GM12873 (cell line): ENCODE measurements at regions not wholly inside any gene's neighbourhood (a gene's known extent, or its start where the extent isn't known, plus 50 kb on each side); places are given as distances from the start of the nearest gene placed in this dataset.

Experiments
- TF ChIP-seq, protein P1 (sequence below): IDR thresholded peaks from 2 replicates; pipeline ENCODE4 v1.5.1; 2012; ENCODE audit warnings: low read depth, mild to moderate bottlenecking, moderate library complexity, low read length, control low read depth; ENCODE audit not compliant: insufficient read depth; ENCODE audit errors: missing control alignments

DNA sequence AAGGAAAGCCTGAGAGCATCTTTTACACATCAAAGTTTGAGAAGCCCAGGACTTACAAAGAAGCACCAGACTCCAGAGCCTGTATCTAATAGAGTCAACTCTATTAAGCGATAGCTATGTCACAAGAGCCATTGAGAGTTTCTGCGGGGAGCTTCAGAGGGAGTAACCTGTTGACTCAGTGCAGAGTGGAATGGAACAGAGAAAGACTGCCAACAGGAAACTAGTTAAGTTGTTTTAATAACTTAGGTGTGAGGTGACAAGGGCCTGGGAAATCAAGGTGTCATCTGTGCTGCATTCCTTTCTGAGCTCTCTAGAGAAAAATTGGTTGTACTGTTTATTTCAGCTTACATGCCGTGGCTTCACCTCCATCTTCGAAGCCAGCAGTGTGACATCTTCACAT lies 513.8 kb upstream of the POU3F3 start:
- TF ChIP-seq, protein P1, sequence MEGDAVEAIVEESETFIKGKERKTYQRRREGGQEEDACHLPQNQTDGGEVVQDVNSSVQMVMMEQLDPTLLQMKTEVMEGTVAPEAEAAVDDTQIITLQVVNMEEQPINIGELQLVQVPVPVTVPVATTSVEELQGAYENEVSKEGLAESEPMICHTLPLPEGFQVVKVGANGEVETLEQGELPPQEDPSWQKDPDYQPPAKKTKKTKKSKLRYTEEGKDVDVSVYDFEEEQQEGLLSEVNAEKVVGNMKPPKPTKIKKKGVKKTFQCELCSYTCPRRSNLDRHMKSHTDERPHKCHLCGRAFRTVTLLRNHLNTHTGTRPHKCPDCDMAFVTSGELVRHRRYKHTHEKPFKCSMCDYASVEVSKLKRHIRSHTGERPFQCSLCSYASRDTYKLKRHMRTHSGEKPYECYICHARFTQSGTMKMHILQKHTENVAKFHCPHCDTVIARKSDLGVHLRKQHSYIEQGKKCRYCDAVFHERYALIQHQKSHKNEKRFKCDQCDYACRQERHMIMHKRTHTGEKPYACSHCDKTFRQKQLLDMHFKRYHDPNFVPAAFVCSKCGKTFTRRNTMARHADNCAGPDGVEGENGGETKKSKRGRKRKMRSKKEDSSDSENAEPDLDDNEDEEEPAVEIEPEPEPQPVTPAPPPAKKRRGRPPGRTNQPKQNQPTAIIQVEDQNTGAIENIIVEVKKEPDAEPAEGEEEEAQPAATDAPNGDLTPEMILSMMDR, result no peak

GRCh38 chr2:104340879-104341828 lies 512.8 kb upstream of the POU3F3 start:
- TF ChIP-seq, protein P1, result no peak

- TF ChIP-seq, protein P1, result no peak
Measured at GRCh38 chr2:104344306-104344705, 509.6 kb upstream of the POU3F3 start.

- TF ChIP-seq, protein P1, result no peak
Measured at GRCh38 chr2:104344985-104345384, 508.9 kb upstream of the POU3F3 start.

- TF ChIP-seq, protein P1, result no peak
Measured at GRCh38 chr2:104358122-104358521, 495.8 kb upstream of the POU3F3 start.

- TF ChIP-seq, protein P1, result no peak
Measured at GRCh38 chr2:104361414-104361813, 492.5 kb upstream of the POU3F3 start.

DNA sequence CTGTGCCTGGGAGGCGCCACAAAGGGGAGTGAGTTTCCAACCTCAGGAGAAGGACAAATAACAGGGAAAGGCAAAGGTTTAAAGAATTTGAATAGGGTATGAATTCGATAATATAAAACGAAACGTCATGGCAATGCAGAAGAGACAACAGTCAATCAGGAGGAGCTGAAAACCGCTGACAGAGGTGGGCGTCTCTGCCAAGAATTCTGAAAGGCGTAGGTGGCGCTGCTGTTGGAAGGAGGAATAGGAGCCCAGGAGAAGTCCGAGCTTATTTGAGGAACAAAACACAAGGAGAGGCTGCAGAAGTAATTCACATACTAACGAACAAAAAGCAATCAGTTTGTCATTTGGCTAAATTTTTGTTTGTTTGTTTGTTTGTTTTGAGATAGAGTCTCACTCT lies 485.8 kb upstream of the POU3F3 start:
- TF ChIP-seq, protein P1, result no peak
